Left lung (tissue), 4 donors: ENCODE measurements at regions not wholly inside any gene's neighbourhood (a gene's known extent, or its start where the extent isn't known, plus 50 kb on each side); places are given as distances from the start of the nearest gene placed in this dataset.

Source experiments
- ATAC-seq: fragments of 200-7000 bp; cut with Tn5 transposase; one replicate; pipeline ENCODE4 v1.9.1; 2020; ENCODE audit warnings: moderate library complexity
- DNase-seq, 4 donors: peaks; one replicate each; pipeline ENCODE4 v3.0.0-alpha.2; 2013 to 2020
- H3K27ac ChIP-seq, 2 donors: fragments of 200-600 bp; sonication (generic) in 1 of 2; one replicate each; pipeline versions ENCODE4 v1.5.0 to v1.8.0; 2020 to 2021
- H3K27me3 ChIP-seq, 2 donors: fragments of 200-600 bp; sonication (generic) in 1 of 2; one replicate each; pipeline versions ENCODE4 v1.5.0 to v1.8.0; 2020 to 2021
- H3K36me3 ChIP-seq, 2 donors: fragments of 200-600 bp; sonication (generic) in 1 of 2; one replicate each; pipeline versions ENCODE4 v1.5.0 to v1.8.0; 2020 to 2021
- H3K4me1 ChIP-seq, 2 donors: fragments of 200-600 bp; one replicate each; pipeline ENCODE4 v1.8.0; 2021
- H3K4me3 ChIP-seq, 2 donors: fragments of 200-600 bp; sonication (generic) in 1 of 2; one replicate each; pipeline versions ENCODE4 v1.5.0 to v1.8.0; 2020 to 2021; ENCODE audit warnings: mild to moderate bottlenecking in 1 of 2
- H3K9me3 ChIP-seq, 2 donors: fragments of 200-600 bp; sonication (generic) in 1 of 2; one replicate each; pipeline versions ENCODE4 v1.5.0 to v1.8.0; 2020 to 2021
- intact Hi-C, 2 donors: fragments of 100-400 bp; cut with DNase I; formaldehyde crosslinking; loops; one replicate each; pipeline versions ENCODE4 v1.11.2 to v1.14.2; 2022
- TF ChIP-seq, protein P1 (sequence below), 2 donors: fragments of 200-600 bp; sonication (generic) in 1 of 2; IDR thresholded peaks; one replicate each; pipeline versions ENCODE4 v1.5.0 to v1.8.0; 2021; ENCODE audit warnings: antibody characterized with exemption in 2 of 2
- donor health status: DM: no; HTN: yes; CAD: no.
- donor health status: DM: no; HTN: no; CAD: no.

DNA sequence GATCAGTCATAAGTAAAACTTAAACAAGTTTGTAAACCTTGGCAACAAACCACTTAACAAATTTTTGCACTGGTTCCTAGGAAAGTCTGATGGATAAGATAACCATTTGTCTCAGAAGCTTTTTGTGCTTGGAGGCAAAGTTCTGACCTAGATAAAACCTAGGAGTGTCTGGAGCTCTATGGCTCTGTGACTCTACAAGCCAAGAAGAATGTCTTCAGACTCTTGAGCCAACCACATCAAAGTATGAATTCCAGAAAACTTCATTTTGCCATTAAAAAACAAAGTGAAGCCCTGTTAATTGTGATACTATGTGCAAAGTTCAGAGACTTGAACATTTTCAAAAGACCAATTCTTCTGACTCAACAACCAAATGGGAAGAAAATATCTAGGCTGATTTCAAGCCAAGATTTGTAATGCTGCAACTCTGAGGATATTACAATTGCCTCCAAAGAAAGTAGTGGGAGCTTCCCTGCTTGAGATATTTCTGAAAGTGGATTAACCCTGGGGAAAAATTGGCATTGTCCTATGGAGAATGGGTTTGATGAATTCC, 158.1 kb upstream of the FOXQ1 start:
- Histone ChIP-seq H3K4me3 (no peak overlapping the region), H3K4me1 (no peaks in the 10 kb centered on the region), H3K36me3 (no peaks in the 10 kb centered on the region), H3K27me3 (no peaks in the 10 kb centered on the region), H3K27ac (no peak overlapping the region), H3K9me3 (peaks cover 0 to 8% of the 10 kb centered on the region in 2 donors)
- TF ChIP-seq, protein P1, sequence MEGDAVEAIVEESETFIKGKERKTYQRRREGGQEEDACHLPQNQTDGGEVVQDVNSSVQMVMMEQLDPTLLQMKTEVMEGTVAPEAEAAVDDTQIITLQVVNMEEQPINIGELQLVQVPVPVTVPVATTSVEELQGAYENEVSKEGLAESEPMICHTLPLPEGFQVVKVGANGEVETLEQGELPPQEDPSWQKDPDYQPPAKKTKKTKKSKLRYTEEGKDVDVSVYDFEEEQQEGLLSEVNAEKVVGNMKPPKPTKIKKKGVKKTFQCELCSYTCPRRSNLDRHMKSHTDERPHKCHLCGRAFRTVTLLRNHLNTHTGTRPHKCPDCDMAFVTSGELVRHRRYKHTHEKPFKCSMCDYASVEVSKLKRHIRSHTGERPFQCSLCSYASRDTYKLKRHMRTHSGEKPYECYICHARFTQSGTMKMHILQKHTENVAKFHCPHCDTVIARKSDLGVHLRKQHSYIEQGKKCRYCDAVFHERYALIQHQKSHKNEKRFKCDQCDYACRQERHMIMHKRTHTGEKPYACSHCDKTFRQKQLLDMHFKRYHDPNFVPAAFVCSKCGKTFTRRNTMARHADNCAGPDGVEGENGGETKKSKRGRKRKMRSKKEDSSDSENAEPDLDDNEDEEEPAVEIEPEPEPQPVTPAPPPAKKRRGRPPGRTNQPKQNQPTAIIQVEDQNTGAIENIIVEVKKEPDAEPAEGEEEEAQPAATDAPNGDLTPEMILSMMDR (IDR thresholded peaks at IDR 0.05), result no peak
- intact Hi-C loops, result no loop called here
- no peak for ATAC-seq
- DNase-seq, result no peak

DNA sequence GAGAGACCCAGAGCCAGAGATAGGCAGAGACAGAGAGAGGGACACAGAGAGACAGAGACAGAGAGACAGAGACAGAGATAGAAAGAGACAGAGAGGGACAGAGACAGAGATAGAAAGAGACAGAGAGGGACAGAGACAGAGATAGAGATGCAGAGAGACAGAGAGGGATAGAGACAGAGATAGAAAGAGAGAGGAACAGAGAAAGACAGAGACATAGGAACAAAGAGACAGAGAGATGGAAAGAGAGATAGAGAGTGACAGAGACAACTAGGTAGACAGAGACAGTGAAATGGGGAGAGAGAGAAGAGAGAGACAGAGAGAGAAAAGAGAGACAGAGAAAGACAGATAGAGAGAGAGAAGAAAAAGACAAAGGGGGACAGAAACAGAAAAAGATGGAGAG, 165.4 kb upstream of the FOXQ1 start:
- no peak for DNase-seq
- intact Hi-C loops, result no loop called here
- no peak for ATAC-seq
- Histone ChIP-seq H3K27me3 (peaks cover 0 to 27% of the 10 kb centered on the region in 2 donors), H3K4me3 (no peak overlapping the region), H3K9me3 (no peaks in the 10 kb centered on the region), H3K27ac (no peak overlapping the region), H3K4me1 (no peaks in the 10 kb centered on the region), H3K36me3 (no peaks in the 10 kb centered on the region)
- TF ChIP-seq, protein P1 (IDR thresholded peaks at IDR 0.05), result no peak

DNA sequence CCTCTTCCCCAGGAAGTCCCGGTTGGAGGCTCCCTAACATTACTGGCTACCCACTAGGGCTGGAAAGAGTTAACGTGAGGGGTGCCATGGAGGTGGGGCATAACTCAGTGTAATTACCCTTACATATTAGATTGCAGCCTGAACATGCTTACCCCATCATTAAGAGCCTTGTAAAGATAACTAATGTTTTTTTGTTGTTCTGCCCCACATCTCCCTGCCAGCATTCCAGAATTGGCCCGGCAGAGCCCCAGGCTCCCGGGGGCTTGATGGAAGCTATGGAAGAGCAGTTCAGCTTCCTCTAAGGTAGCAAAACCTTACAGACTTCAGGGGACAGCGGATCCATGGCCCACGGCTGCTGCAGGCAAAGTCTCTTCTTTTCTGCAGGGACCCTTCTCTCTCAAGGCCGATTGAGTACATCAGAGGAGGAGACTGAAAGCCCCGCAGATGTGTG, 166.1 kb upstream of the FOXQ1 start:
- Histone ChIP-seq H3K27ac (no peak overlapping the region), H3K4me1 (no peaks in the 10 kb centered on the region), H3K9me3 (no peaks in the 10 kb centered on the region), H3K36me3 (no peaks in the 10 kb centered on the region), H3K4me3 (no peak overlapping the region), H3K27me3 (peaks cover 0 to 27% of the 10 kb centered on the region in 2 donors)
- TF ChIP-seq, protein P1 (IDR thresholded peaks at IDR 0.05), result no peak
- intact Hi-C loops, result no loop called here
- DNase-seq (no peak), ATAC-seq (no peak)

DNA sequence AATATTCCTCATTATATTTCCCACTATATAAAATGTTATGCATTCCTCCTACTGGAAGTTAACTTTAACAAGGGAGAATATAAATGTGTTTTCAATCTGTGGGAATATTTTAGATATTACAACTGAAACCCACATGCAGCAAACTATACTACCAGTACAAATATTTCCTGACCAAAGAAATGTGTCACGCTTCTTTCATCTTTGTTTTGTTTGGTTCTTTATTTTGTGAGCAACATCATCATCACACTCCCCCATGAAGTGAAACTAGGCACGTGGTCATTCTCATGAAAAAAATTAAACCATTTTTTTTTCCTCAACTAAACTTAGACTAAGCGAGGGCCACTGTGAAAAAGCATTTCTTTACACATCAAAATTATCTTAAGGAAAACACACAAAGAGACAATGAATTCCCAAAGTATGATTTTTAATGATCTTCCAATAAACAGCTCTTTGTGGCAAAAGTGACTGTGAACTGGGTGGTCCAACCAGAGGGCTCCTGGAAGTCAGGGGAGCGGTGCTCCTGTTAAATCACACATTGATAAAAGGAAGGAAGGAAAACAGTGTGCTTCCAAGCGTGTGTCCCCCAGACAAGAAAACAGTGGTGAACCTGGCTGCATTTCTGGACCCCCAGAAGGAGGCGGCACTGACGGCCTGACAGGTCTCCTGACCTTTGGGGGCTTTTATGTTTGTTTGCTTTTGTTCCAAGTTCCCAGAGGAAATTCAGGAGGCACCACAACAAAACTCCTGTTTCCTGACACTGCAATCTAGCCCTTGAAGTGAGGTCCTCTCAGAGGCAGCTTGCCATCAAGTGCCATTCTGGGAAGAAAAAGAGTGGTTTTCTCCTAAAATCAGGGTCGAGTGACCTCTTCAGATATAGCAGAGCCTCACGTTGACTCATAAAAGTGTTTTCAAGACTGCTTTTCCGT, 166.8 kb upstream of the FOXQ1 start:
- no peaks in the 10 kb centered on the region for H3K36me3 ChIP-seq
- intact Hi-C loops, result no loop called here
- no peaks in the 10 kb centered on the region for H3K9me3 ChIP-seq
- no peak for DNase-seq
- ATAC-seq, result no peak
- TF ChIP-seq, protein P1 (IDR thresholded peaks at IDR 0.05), result no peak
- H3K27ac ChIP-seq, result no peak overlapping the region
- H3K4me3 ChIP-seq, result no peak overlapping the region
- no peaks in the 10 kb centered on the region for H3K4me1 ChIP-seq
- H3K27me3 ChIP-seq, result peaks cover 0 to 27% of the 10 kb centered on the region in 2 donors

DNA sequence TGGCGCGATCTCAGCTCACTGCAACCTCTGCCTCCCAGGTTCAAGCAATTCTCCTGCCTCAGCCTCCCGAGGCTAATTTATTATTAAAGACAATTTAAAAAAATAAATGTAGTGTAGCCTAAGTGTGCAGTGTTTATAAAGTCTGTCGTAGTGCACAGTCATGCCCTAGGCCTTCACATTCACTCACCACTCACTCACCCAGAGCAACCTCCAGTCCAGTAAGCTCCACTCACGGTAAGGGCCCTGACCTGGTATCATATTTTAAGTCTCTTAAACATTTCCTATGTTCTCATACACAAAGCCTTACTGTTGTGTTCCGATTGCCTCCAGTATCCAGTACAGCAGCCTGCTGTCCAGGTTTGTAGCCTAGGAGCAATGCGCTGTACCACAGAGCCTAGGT, 168.2 kb upstream of the FOXQ1 start:
- intact Hi-C loops, result no loop called here
- no peak for ATAC-seq

More for the DNA sequence above, 168.2 kb upstream of the FOXQ1 start:
- Histone ChIP-seq H3K36me3 (no peaks in the 10 kb centered on the region), H3K27ac (no peak overlapping the region), H3K9me3 (peaks cover 0 to 5% of the 10 kb centered on the region in 2 donors), H3K27me3 (peaks cover 0 to 27% of the 10 kb centered on the region in 2 donors), H3K4me3 (no peak overlapping the region), H3K4me1 (no peaks in the 10 kb centered on the region)
- TF ChIP-seq, protein P1 (IDR thresholded peaks at IDR 0.05), result no peak
- DNase-seq, result no peak
